Trophoblast cell (in vitro differentiated cells and primary cell): ENCODE measurements at regions not wholly inside any gene's neighbourhood (a gene's known extent, or its start where the extent isn't known, plus 50 kb on each side); places are given as distances from the start of the nearest gene placed in this dataset.

Source experiments
- DNase-seq, 2 donors: peaks; one replicate each; pipeline ENCODE4 v3.0.0-alpha.2; 2016
- H2AFZ ChIP-seq: 2 replicates; pipeline ENCODE4 v1.6.1; 2013; ENCODE audit warnings: low read length, moderate library complexity, mild to moderate bottlenecking; ENCODE audit not compliant: insufficient read depth, poor library complexity
- H2AK5ac ChIP-seq: 2 replicates; pipeline ENCODE4 v1.6.1; 2013; ENCODE audit warnings: mild to moderate bottlenecking, low read length
- H2BK120ac ChIP-seq: 2 replicates; pipeline ENCODE4 v1.6.1; 2013; ENCODE audit warnings: low read length, mild to moderate bottlenecking, moderate library complexity; ENCODE audit not compliant: insufficient read depth, poor library complexity
- H2BK12ac ChIP-seq: 2 replicates; pipeline ENCODE4 v1.6.1; 2013; ENCODE audit warnings: mild to moderate bottlenecking, low read length, moderate library complexity
- H2BK5ac ChIP-seq: 2 replicates; pipeline ENCODE4 v1.6.1; 2013; ENCODE audit warnings: low read length, low read depth, moderate library complexity, mild to moderate bottlenecking; ENCODE audit not compliant: poor library complexity
- H3K14ac ChIP-seq: 2 replicates; pipeline ENCODE4 v1.6.1; 2013; ENCODE audit warnings: mild to moderate bottlenecking, low read length
- H3K18ac ChIP-seq: 2 replicates; pipeline ENCODE4 v1.6.1; 2013; ENCODE audit warnings: mild to moderate bottlenecking, low read length
- H3K23ac ChIP-seq: 2 replicates; pipeline ENCODE4 v1.6.1; 2013; ENCODE audit warnings: low read length
- H3K27ac ChIP-seq: 2 replicates; pipeline ENCODE4 v1.5.1; 2013; ENCODE audit warnings: low read depth, mild to moderate bottlenecking, inconsistent platforms, low read length, moderate library complexity
- H3K27me3 ChIP-seq: 2 replicates; pipeline ENCODE4 v1.6.1; 2013; ENCODE audit warnings: inconsistent platforms, mild to moderate bottlenecking, low read length, moderate library complexity; ENCODE audit not compliant: insufficient read depth
- H3K36me3 ChIP-seq, 2 experiments: 1 replicate in 1 of 2; 2 replicates in 1 of 2; pipeline ENCODE4 v1.6.1; 2013; ENCODE audit warnings: low read length in 2 of 2, mild to moderate bottlenecking in 2 of 2, moderate library complexity in 1 of 2; ENCODE audit not compliant: insufficient read depth in 2 of 2, control insufficient read depth in 1 of 2
- H3K4ac ChIP-seq: 2 replicates; pipeline ENCODE4 v1.6.1; 2013; ENCODE audit warnings: low read depth, mild to moderate bottlenecking, low read length, moderate library complexity
- H3K4me1 ChIP-seq, 2 experiments: 1 replicate in 1 of 2; 2 replicates in 1 of 2; pipeline ENCODE4 v1.6.1; 2013; ENCODE audit warnings: low read length in 2 of 2, mild to moderate bottlenecking in 2 of 2, moderate library complexity in 1 of 2; ENCODE audit not compliant: insufficient read depth in 2 of 2, control insufficient read depth in 1 of 2
- H3K4me2 ChIP-seq: 2 replicates; pipeline ENCODE4 v1.6.1; 2013; ENCODE audit warnings: inconsistent platforms, mild to moderate bottlenecking, low read length, moderate library complexity
- H3K4me3 ChIP-seq: 2 replicates; pipeline ENCODE4 v1.5.1; 2013; ENCODE audit warnings: mild to moderate bottlenecking, low read depth, low read length, inconsistent platforms
- H3K79me1 ChIP-seq: one replicate; pipeline ENCODE4 v1.6.1; 2013; ENCODE audit warnings: low read length
- H3K79me2 ChIP-seq: 2 replicates; pipeline ENCODE4 v1.6.1; 2013; ENCODE audit warnings: low read length, mild to moderate bottlenecking; ENCODE audit not compliant: control insufficient read depth, insufficient read depth, poor library complexity
- H3K9ac ChIP-seq: 2 replicates; pipeline ENCODE4 v1.6.1; 2013; ENCODE audit warnings: mild to moderate bottlenecking, low read length
- H3K9me3 ChIP-seq: 2 replicates; pipeline ENCODE4 v1.6.1; 2013; ENCODE audit warnings: low read depth, mild to moderate bottlenecking, control low read depth, inconsistent platforms, low read length; ENCODE audit not compliant: insufficient read depth
- H4K12ac ChIP-seq: 2 replicates; pipeline ENCODE4 v1.6.1; 2013; ENCODE audit warnings: low read depth, mild to moderate bottlenecking, low read length, moderate library complexity
- H4K8ac ChIP-seq: 2 replicates; pipeline ENCODE4 v1.6.1; 2013; ENCODE audit warnings: low read depth, mild to moderate bottlenecking, low read length, moderate library complexity
- H4K91ac ChIP-seq: one replicate; pipeline ENCODE4 v1.6.1; 2013; ENCODE audit warnings: low read depth, mild to moderate bottlenecking, low read length, moderate library complexity
- WGBS: extraction: QIAGEN DNeasy Blood & Tissue Kit; methylation state at CpG from one replicate; pipeline ENCODE4 v1.1.7; 2013; ENCODE audit warnings: missing lambda C conversion rate; ENCODE audit not compliant: insufficient read length, insufficient coverage; ENCODE audit errors: extremely low coverage; 5-methylcytosine and 5-hydroxymethylcytosine counted together

- H2AFZ ChIP-seq = no peak overlapping the region
- no peak overlapping the region for H3K14ac ChIP-seq
- H3K27ac ChIP-seq = no peak overlapping the region
- H3K36me3 ChIP-seq = no peaks in the 10 kb centered on the region
- H3K79me1 ChIP-seq = no peaks in the 10 kb centered on the region
- H3K9me3 ChIP-seq = peaks cover 2% of the 10 kb centered on the region
- no peak overlapping the region for H3K23ac ChIP-seq
- DNase-seq = no peak
- H3K4me2 ChIP-seq = no peak overlapping the region
- no peaks in the 10 kb centered on the region for H3K79me2 ChIP-seq
- H2BK12ac ChIP-seq = no peak overlapping the region
- H3K4ac ChIP-seq = no peak overlapping the region
- H3K18ac ChIP-seq = no peak overlapping the region
- WGBS = no CpG with 5 or more reads among the region's 10 CpGs
- no peaks in the 10 kb centered on the region for H3K27me3 ChIP-seq
- no peak overlapping the region for H3K9ac ChIP-seq
- no peak overlapping the region for H2BK5ac ChIP-seq
- H3K4me1 ChIP-seq = no peaks in the 10 kb centered on the region
- no peak overlapping the region for H3K4me3 ChIP-seq
- no peak overlapping the region for H4K91ac ChIP-seq
- no peak overlapping the region for H4K12ac ChIP-seq
- H4K8ac ChIP-seq = no peak overlapping the region
- no peak overlapping the region for H2AK5ac ChIP-seq
- no peak overlapping the region for H2BK120ac ChIP-seq
These were observed 274.7 kb downstream of the MN1 start for GRCh38 chr22:27526901-27527300.

GRCh38 chr22:27531782-27532530 is 269.6 kb downstream of the MN1 start:
- Histone ChIP-seq H3K27ac (no peak overlapping the region), H2BK120ac (no peak overlapping the region), H2BK12ac (no peak overlapping the region), H2AFZ (no peak overlapping the region), H3K27me3 (no peaks in the 10 kb centered on the region), H3K23ac (no peak overlapping the region), H3K14ac (no peak overlapping the region), H2AK5ac (no peak overlapping the region), H3K4me2 (no peak overlapping the region), H3K4me3 (no peak overlapping the region), H4K8ac (no peak overlapping the region), H3K9me3 (peaks cover 2% of the 10 kb centered on the region), H3K79me1 (no peaks in the 10 kb centered on the region), H3K4ac (no peak overlapping the region), H4K91ac (no peak overlapping the region), H3K9ac (no peak overlapping the region), H3K36me3 (no peaks in the 10 kb centered on the region), H4K12ac (no peak overlapping the region), H2BK5ac (no peak overlapping the region), H3K18ac (no peak overlapping the region), H3K4me1 (peaks cover 0 to 3% of the 10 kb centered on the region in 2 experiments), H3K79me2 (no peaks in the 10 kb centered on the region)
- no CpG with 5 or more reads among the region's 8 CpGs for WGBS
- DNase-seq = peak; percentile 58 to 86

- no peak overlapping the region for H4K91ac ChIP-seq
- no peaks in the 10 kb centered on the region for H3K27me3 ChIP-seq
- H4K12ac ChIP-seq = no peak overlapping the region
- no peak overlapping the region for H2AFZ ChIP-seq
- H3K4ac ChIP-seq = no peak overlapping the region
- no peak overlapping the region for H2BK120ac ChIP-seq
- no peak overlapping the region for H3K27ac ChIP-seq
- H3K14ac ChIP-seq = no peak overlapping the region
- peaks cover 4 to 5% of the 10 kb centered on the region in 2 experiments for H3K4me1 ChIP-seq
- no peak for DNase-seq
- no peak overlapping the region for H3K4me3 ChIP-seq
- H3K9me3 ChIP-seq = peaks cover 2% of the 10 kb centered on the region
- no CpG with 5 or more reads among the region's 8 CpGs for WGBS
- no peak overlapping the region for H3K9ac ChIP-seq
- H3K79me1 ChIP-seq = no peaks in the 10 kb centered on the region
- H3K23ac ChIP-seq = no peak overlapping the region
- no peaks in the 10 kb centered on the region for H3K79me2 ChIP-seq
- H3K36me3 ChIP-seq = no peaks in the 10 kb centered on the region
- no peak overlapping the region for H3K18ac ChIP-seq
- H2BK12ac ChIP-seq = no peak overlapping the region
- no peak overlapping the region for H4K8ac ChIP-seq
- no peak overlapping the region for H2AK5ac ChIP-seq
- no peak overlapping the region for H3K4me2 ChIP-seq
- H2BK5ac ChIP-seq = no peak overlapping the region
These were observed 268.3 kb downstream of the MN1 start for GRCh38 chr22:27533105-27533745.

GRCh38 chr22:27534720-27535125 is 266.8 kb downstream of the MN1 start:
- Histone ChIP-seq H2BK5ac (no peak overlapping the region), H2AK5ac (no peak overlapping the region), H2AFZ (no peak overlapping the region), H3K36me3 (no peaks in the 10 kb centered on the region), H2BK12ac (no peak overlapping the region), H3K27me3 (no peaks in the 10 kb centered on the region), H3K9me3 (no peaks in the 10 kb centered on the region), H4K91ac (no peak overlapping the region), H3K4me1 (peaks cover 4 to 5% of the 10 kb centered on the region in 2 experiments), H3K4ac (no peak overlapping the region), H4K8ac (no peak overlapping the region), H3K27ac (no peak overlapping the region), H3K79me2 (no peaks in the 10 kb centered on the region), H3K79me1 (no peaks in the 10 kb centered on the region), H3K4me3 (no peak overlapping the region), H3K9ac (no peak overlapping the region), H3K4me2 (no peak overlapping the region), H3K23ac (no peak overlapping the region), H3K18ac (no peak overlapping the region), H3K14ac (no peak overlapping the region), H2BK120ac (no peak overlapping the region), H4K12ac (no peak overlapping the region)
- WGBS = no CpG with 5 or more reads among the region's 7 CpGs
- peak; percentile 46 to 72 for DNase-seq
